ENCODE measurements at regions not wholly inside any gene's neighbourhood (a gene's known extent, or its start where the extent isn't known, plus 50 kb on each side); places are given as distances from the start of the nearest gene placed in this dataset.
"Not testable (repeated sequence)": the region's sequence is repeated elsewhere in the genome, so short reads cannot be mapped to it uniquely, and the experiment has no call there.

- DNase-seq (ENCODE audit: low spot score), result no peak
Observed at GRCh38 chr21:28522014-28522799, 470.5 kb downstream of the LTN1 start.

- DNase-seq (ENCODE audit: low spot score), result no peak
Observed at GRCh38 chr21:28518630-28519029, 474.0 kb downstream of the LTN1 start.

DNA sequence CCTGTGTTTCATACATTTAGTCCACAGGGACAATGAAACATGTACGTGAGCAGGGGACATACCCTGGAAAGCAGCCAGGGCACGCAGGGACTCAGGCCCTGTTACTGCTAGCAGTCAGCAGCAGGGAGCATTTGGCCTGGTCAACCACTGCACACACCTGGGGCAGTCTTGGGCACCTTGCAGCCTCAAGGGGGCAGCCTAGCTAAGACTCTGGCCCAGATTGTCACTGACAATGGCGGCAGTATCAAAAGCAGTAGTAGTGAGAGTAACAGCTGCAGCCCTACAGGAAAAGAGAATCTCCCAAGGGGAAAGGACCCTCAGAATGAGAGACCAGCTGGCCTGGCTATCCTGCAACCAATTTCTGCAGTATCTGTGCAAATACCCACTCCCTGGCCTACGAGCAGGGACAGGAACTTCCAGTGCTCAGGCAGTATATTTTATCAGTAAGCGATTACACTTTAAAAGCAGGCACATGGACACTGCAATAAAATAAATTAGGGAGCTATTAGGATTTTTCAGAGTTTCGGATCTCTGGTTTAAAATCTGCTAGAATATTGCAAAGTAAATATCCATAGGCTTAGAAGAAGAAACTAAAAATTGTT, 475.6 kb downstream of the LTN1 start:
- peak; percentile 15 for DNase-seq (ENCODE audit: low spot score)

DNA sequence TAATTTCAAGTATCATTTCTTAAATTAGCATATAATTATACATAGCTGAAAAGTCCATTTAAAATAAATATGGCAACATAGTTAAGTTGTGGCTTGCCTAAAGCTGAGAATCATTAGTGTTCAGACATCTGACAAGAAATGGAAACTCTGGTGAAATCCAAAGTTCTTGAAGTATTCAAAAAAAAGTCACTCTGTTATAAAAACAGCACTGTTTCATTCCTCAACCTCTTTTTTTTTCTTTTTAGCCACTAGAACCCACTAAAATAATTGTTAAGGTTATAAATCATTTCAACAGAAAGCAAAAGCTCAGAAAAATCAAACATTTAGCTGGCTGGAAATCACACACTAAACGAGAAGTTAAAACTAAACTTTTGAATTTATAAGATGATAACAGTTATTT, 476.7 kb downstream of the LTN1 start:
- no peak for DNase-seq (ENCODE audit: low spot score)

DNA sequence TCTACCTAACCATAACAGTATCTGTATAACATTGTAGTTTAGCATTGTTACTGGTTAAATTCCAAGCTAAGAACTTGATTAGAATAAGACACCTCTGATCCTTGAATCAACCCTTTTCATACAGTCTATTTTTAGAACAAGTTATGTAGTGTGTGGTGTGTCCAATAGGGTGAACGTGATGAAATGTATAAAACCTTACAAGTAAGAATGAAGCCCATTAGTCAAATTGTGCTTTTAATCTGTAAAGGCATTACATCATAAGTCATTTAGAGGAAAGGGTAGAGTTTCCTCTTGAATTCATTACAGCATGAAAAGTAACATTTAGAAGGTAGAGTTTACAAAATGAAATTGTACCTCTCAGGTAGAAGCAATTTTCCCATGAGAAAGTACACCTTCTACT, 479.2 kb downstream of the LTN1 start:
- no peak for DNase-seq (ENCODE audit: low spot score)

DNA sequence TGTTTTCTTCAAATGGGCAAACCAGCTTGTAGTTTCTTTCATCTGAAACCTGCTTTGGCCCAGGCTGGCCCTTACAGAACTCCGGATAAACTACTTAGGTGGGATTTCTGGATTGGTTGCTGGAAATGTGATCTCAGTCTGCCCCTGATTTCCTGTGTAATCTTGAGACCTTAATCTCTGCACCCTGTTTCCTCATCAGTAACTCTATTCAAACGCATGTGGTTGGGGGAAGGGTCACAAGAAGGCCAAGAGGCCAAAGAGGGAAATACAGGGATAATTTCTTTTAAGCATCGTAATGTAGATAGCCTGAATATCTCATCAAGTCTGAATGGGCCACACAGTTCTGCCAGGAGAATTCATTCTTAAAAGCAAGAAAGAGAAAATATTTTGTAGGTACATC, 483.6 kb downstream of the LTN1 start:
- no peak for DNase-seq (ENCODE audit: low spot score)

DNA sequence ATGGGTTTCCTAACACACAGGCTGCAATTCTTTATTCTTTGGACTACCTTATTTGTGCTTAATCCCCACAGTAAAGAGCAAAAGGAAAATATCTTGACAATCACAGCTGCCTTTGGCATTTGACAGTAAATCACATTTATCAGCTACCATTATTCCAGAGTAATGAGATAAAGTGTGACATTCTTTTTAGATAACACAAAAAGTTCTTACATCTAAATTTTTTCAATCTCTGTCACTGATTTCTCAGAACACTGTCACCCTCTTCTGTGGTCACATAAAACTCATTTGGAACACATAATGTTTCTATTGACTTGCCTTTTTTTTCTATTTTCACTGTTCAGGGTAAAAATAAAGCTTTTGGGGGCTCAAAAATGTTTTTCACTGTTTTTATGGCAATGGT, 484.6 kb downstream of the LTN1 start:
- no peak for DNase-seq (ENCODE audit: low spot score)

- DNase-seq (ENCODE audit: low spot score), result no peak
Observed at GRCh38 chr21:28496517-28496916, 496.2 kb downstream of the LTN1 start.

GRCh38 chr21:28492127-28492526, 500.6 kb downstream of the LTN1 start:
- no peak for DNase-seq (ENCODE audit: low spot score)

- no peak for DNase-seq (ENCODE audit: low spot score)
Observed at GRCh38 chr21:28489821-28490350, 502.8 kb downstream of the LTN1 start.

DNA sequence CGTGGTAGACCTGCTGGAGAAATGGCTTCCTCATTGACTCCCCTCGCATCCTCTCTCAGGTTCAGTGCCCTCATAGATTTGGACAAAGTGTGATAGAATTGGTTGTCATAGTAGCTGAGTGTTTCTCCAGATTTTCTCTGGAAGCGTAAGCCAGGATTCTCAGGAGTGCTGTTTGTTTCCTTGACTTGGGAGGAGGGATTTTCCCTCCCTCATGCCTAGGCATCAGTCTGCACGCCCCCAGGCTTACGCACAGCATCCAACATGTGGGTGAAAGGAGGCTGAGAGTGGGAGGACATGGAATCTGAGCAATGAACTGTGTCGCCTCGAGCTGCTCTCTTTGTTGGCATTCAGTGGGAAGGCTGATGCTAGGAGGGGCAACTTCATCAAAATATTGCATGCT, 503.5 kb downstream of the LTN1 start:
- DNase-seq (ENCODE audit: low spot score), result no peak

GRCh38 chr21:28487455-28488070, 505.1 kb downstream of the LTN1 start:
- no peak for DNase-seq (ENCODE audit: low spot score)

DNA sequence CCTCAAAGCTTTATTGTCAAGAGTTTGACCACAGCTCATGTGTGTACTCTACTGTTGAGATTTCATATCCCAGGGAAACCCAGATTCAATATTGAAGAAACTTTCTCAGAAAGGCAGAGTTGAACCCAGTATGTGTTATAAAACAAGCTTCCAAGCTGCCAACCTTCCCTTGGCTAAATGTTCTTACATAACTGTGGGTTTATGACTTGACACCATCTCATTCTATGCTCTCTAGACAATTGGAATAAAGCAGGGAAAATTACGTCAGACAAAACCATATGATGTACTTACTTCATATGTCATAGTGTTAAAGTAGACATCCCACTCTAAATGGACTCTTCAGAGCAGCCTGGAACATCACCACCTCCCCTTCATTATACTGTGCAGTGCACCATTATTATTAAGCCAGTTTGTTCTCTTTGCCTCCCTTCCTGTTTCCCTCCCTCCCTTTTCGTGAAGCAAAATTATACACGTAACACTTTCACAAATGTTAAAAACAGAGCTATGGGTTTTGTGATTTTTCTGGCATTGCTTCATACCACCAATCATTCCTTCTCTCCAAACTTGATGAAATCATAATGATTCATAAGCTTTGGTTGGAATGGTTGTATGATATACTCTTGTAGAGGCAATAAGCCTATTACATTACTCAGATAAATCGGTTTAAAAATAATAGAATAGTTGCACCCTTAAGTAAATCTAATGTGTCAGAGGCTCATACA, 507.2 kb downstream of the LTN1 start:
- DNase-seq (ENCODE audit: low spot score), result no peak

DNA sequence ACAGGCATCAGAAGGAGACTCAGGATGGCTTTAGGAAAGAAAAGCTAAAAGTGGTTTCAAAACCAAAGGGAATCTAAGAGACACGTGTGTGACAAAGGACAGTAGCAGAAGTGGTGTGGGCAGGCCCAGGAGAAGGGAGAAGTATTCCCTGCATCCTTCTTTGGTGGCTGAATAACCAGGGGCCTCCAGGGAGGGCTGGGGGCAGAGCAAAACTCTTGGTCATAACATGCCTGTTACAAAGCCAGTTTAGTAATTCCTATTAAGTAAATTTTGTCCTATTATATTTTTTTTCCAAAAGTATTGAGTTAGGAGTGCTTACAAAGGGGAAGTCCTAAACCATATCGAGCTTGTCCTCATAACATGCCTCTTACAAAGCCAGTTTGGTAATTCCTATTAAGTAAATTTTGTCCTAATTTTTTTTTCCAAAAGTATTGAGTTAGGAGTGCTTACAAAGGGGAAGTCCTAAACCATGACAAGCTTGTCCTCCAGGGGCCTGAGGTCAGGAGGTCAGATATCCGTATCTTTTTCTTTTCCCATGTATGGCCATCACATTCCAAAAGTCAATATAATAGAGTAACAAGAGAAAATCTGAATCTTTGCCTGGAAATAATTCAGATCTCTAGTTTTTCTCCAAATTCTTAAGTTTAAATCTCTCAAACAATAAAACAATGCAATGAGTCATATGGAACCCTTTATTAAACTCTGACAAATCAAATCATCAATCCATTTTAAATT, 509.2 kb downstream of the LTN1 start:
- DNase-seq (ENCODE audit: low spot score), result no peak

GRCh38 chr21:28482657-28483056, 510.0 kb downstream of the LTN1 start:
- no peak for DNase-seq (ENCODE audit: low spot score)

GRCh38 chr21:28480470-28480869, 512.2 kb downstream of the LTN1 start:
- DNase-seq (ENCODE audit: low spot score), result no peak

GRCh38 chr21:28473530-28474220, 519.0 kb downstream of the LTN1 start:
- no peak for DNase-seq (ENCODE audit: low spot score)

DNA sequence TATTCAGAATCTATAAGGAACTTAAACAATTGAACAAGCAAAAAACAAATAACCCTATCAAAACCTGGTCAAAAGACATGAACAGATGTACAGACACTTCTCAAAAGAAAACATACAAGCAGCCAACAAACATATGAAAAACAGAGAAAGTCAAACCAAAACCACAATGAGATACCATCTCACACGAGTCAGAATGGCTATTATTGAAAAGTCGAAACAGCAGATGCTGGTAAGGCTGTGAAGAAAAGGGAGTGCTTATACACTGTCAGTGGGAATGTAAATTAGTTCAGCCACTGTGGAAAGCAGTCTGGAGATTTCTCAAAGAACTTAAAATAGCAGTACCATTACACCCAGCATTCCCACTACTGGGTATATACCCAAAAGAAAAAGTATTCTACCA, 520.1 kb downstream of the LTN1 start:
- DNase-seq (ENCODE audit: low spot score), result not testable (repeated sequence)

- no peak for DNase-seq (ENCODE audit: low spot score)
Observed at GRCh38 chr21:28464988-28465387, 527.7 kb downstream of the LTN1 start.

DNA sequence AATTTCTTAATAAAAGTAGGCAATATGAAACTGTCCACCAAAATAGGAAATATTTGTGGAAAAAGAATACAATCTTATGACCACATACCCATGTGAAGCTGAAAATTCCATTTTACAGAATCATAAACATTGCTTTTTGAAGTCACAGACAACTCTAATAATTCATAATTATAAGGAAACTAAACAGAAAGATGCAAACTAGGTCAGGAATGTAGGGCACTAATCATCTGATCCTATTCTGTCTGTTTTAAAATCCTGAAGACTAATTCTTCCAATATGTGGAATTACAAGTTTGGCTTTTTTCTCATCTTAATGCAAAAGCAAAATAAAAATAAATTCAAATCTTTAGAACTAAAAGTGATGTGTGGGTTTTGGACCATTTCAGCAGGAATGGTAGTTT, 528.6 kb downstream of the LTN1 start:
- no peak for DNase-seq (ENCODE audit: low spot score)

DNA sequence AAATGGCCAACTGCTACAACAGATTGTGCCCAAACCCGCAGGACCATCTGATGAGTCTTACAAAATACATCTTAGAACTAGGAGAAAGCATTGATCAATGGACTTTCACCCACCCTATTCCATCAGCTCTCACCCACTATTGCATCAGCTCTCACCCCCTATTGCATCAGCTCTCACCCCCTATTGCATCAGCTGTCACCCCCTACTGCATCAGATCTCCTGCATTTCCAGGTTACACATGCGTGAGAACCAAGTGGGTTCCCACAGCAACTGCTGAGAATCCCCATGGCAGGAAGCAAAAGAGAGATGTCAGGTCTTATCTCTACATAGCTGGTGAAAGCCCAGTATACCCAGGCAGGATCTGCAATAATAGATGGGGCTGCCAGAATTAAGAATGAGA, 533.5 kb downstream of the LTN1 start:
- no peak for DNase-seq (ENCODE audit: low spot score)
